HepG2 (cell line): ENCODE measurements at regions not wholly inside any gene's neighbourhood (a gene's known extent, or its start where the extent isn't known, plus 50 kb on each side); places are given as distances from the start of the nearest gene placed in this dataset.

Experiments
- ATAC-seq: fragments of 200-7000 bp; cut with Tn5 transposase; 3 replicates; pipeline ENCODE4 v1.9.1; 2020; ENCODE audit warnings: mild to moderate bottlenecking, moderate library complexity
- BruUV-seq: library from RNA; stranded (reverse); fragments of 400-500 nt; replicated peaks from 2 replicates; lab custom pipeline; 2021; lab: Mats Ljungman, UMichigan
- CTCF ChIA-PET: fragments of 300-600 bp; formaldehyde crosslinking; extraction: SDS; loops from one replicate; lab custom pipeline; 2021; ENCODE audit warnings: low total read pairs, inconsistent platforms, low intra/inter-chr PET ratio; lab: Yijun Ruan, JAX
- POLR2A ChIA-PET: fragments of 350-600 bp; sonication (Branson Sonifier 250); formaldehyde crosslinking; loops from one replicate; lab custom pipeline; 2020; ENCODE audit warnings: antibody characterized with exemption, inconsistent platforms; lab: Yijun Ruan, JAX
- DNase-seq: peaks from one replicate; pipeline ENCODE4 v3.0.0-alpha.2; 2015; ENCODE audit warnings: low spot score
- FAIRE-seq: peaks from 3 replicates; lab custom pipeline; 2011; peaks lifted over from hg19 to GRCh38; lab: Jason Lieb, UNC
- H2AFZ ChIP-seq: one replicate; pipeline ENCODE4 v1.6.1; 2011; ENCODE audit warnings: low read length, inconsistent platforms
- H3K27ac ChIP-seq: fragments of 300-600 bp; 3 replicates; pipeline ENCODE4 v1.8.0; 2011; ENCODE audit warnings: mixed run types, mild to moderate bottlenecking, mixed read lengths, low read length, inconsistent platforms; ENCODE audit not compliant: insufficient read depth; ENCODE audit errors: extremely low read length
- H3K27me3 ChIP-seq, 2 experiments: fragments of 200-600 bp in 1 of 2; 2 replicates in 1 of 2; 3 replicates in 1 of 2; pipeline versions ENCODE4 v1.6.0 to v1.8.0; 2011; ENCODE audit warnings: low read length in 2 of 2, mild to moderate bottlenecking in 2 of 2, moderate library complexity in 2 of 2, inconsistent platforms in 1 of 2; ENCODE audit not compliant: insufficient read depth in 2 of 2, control insufficient read depth in 1 of 2
- H3K36me3 ChIP-seq, 2 experiments: fragments of 200-600 bp in 1 of 2; replicated peaks in 1 of 2; 2 replicates in 1 of 2; 3 replicates in 1 of 2; pipeline versions ENCODE4 v1.5.1 to v1.8.0; 2011; ENCODE audit warnings: low read length in 2 of 2, inconsistent platforms in 1 of 2; ENCODE audit not compliant: insufficient read depth in 2 of 2, control insufficient read depth in 1 of 2
- H3K4me1 ChIP-seq: 2 replicates; pipeline ENCODE4 v1.5.1; 2012; ENCODE audit warnings: low read length, inconsistent platforms; ENCODE audit not compliant: insufficient read depth
- H3K4me2 ChIP-seq: 2 replicates; pipeline ENCODE4 v1.6.0; 2011; ENCODE audit warnings: low read depth, low read length, inconsistent platforms
- H3K4me3 ChIP-seq, 3 experiments: fragments of 200-600 bp in 1 of 3; sonication (generic), shearing (Covaris generic) in 1 of 3; replicated peaks in 1 of 3; 2 replicates each; pipeline ENCODE4 v1.5.1; 2011 to 2016; ENCODE audit warnings: low read length in 3 of 3, inconsistent platforms in 2 of 3, low read depth in 2 of 3, mild to moderate bottlenecking in 2 of 3, control low read depth in 1 of 3, mixed read lengths in 1 of 3; ENCODE audit not compliant: insufficient read depth in 1 of 3
- H3K79me2 ChIP-seq: one replicate; pipeline ENCODE4 v1.6.1; 2011; ENCODE audit warnings: low read length, inconsistent platforms; ENCODE audit not compliant: insufficient read depth
- H3K9ac ChIP-seq: 2 replicates; pipeline ENCODE4 v1.6.0; 2011; ENCODE audit warnings: mild to moderate bottlenecking, low read depth, low read length, inconsistent platforms; ENCODE audit not compliant: insufficient read depth
- H3K9me3 ChIP-seq: 2 replicates; pipeline ENCODE4 v1.5.1; 2012; ENCODE audit warnings: mild to moderate bottlenecking, low read length
- H4K20me1 ChIP-seq: 2 replicates; pipeline ENCODE4 v1.6.0; 2011; ENCODE audit warnings: inconsistent platforms, mild to moderate bottlenecking, low read length, moderate library complexity; ENCODE audit not compliant: insufficient read depth
- CREM ChIP-seq, 2 experiments: sonication (generic) in 1 of 2; formaldehyde crosslinking in 1 of 2; IDR thresholded peaks; 2 replicates each; pipeline versions ENCODE4 v1.4.0 to v1.6.1; 2016 to 2020; ENCODE audit warnings: antibody characterized with exemption in 1 of 2, mild to moderate bottlenecking in 1 of 2, missing genetic modification reagents in 1 of 2
- MAFF ChIP-seq: IDR thresholded peaks from 2 replicates; pipeline ENCODE4 v1.6.1; 2011; ENCODE audit warnings: low read depth, low read length, improper control_type of control experiment
- MBD4 ChIP-seq: IDR thresholded peaks from 2 replicates; pipeline ENCODE4 v1.6.1; 2012; ENCODE audit warnings: low read length, inconsistent platforms, borderline replicate concordance
- MED1 ChIP-seq: sonication (generic); formaldehyde crosslinking; IDR thresholded peaks from 2 replicates; pipeline ENCODE4 v1.4.0; 2020; ENCODE audit warnings: missing genetic modification reagents
- MED13 ChIP-seq: sonication (generic); formaldehyde crosslinking; IDR thresholded peaks from 2 replicates; pipeline ENCODE4 v1.5.0; 2020; ENCODE audit warnings: missing genetic modification reagents
- MEF2D ChIP-seq: sonication (generic); formaldehyde crosslinking; IDR thresholded peaks from 2 replicates; pipeline ENCODE4 v1.5.1; 2020; ENCODE audit warnings: mild to moderate bottlenecking, missing genetic modification reagents
- RNF219 ChIP-seq: sonication (generic); formaldehyde crosslinking; IDR thresholded peaks from 2 replicates; pipeline ENCODE4 v1.5.0; 2020; ENCODE audit warnings: mild to moderate bottlenecking, missing genetic modification reagents
- SMAD9 ChIP-seq: sonication (generic); formaldehyde crosslinking; IDR thresholded peaks from 2 replicates; pipeline ENCODE4 v1.5.1; 2020; ENCODE audit warnings: mild to moderate bottlenecking, missing genetic modification reagents
- ZNF263 ChIP-seq: sonication (generic); formaldehyde crosslinking; IDR thresholded peaks from 2 replicates; pipeline ENCODE4 v1.4.0; 2020; ENCODE audit warnings: missing genetic modification reagents
- ZNF362 ChIP-seq: sonication (generic); formaldehyde crosslinking; IDR thresholded peaks from 2 replicates; pipeline ENCODE4 v1.4.0; 2020; ENCODE audit warnings: missing genetic modification reagents, mild to moderate bottlenecking, borderline replicate concordance
- ZNF430 ChIP-seq: sonication (generic); formaldehyde crosslinking; IDR thresholded peaks from 2 replicates; pipeline ENCODE4 v1.9.0; 2021; ENCODE audit warnings: mild to moderate bottlenecking, missing genetic modification reagents
- ZNF468 ChIP-seq: sonication (generic); formaldehyde crosslinking; IDR thresholded peaks from 2 replicates; pipeline ENCODE4 v1.8.0; 2022; ENCODE audit warnings: mild to moderate bottlenecking, moderate library complexity, missing genetic modification reagents
- ZNF724P ChIP-seq: sonication (generic); formaldehyde crosslinking; IDR thresholded peaks from 2 replicates; pipeline ENCODE4 v1.8.0; 2022; ENCODE audit warnings: missing genetic modification reagents, borderline replicate concordance
- WGBS: methylation state at CpG from one replicate; pipeline ENCODE4 v1.1.6; 2017; ENCODE audit warnings: low lambda C conversion rate; 5-methylcytosine and 5-hydroxymethylcytosine counted together
- in situ Hi-C: cut with HindIII; loops from 2 replicates; pipeline ENCODE4 v1.10.0; 2017; ENCODE audit warnings: low pct_unique_long_range_greater_than_20kb; ENCODE audit not compliant: extremely low pct_ligation_motif_present
- intact Hi-C: fragments of 100-400 bp; cut with micrococcal nuclease; formaldehyde crosslinking; loops from one replicate; pipeline ENCODE4 v1.10.0; 2022; ENCODE audit not compliant: unreplicated experiment
- TF ChIP-seq, protein P1 (sequence below): sonication (generic); formaldehyde crosslinking; IDR thresholded peaks from 2 replicates; pipeline ENCODE4 v1.8.0; 2023; ENCODE audit warnings: mild to moderate bottlenecking, missing genetic modification reagents
- TF ChIP-seq, protein P2 (sequence below): sonication (generic); formaldehyde crosslinking; IDR thresholded peaks from 2 replicates; pipeline ENCODE4 v1.5.0; 2020; ENCODE audit warnings: missing genetic modification reagents

DNA sequence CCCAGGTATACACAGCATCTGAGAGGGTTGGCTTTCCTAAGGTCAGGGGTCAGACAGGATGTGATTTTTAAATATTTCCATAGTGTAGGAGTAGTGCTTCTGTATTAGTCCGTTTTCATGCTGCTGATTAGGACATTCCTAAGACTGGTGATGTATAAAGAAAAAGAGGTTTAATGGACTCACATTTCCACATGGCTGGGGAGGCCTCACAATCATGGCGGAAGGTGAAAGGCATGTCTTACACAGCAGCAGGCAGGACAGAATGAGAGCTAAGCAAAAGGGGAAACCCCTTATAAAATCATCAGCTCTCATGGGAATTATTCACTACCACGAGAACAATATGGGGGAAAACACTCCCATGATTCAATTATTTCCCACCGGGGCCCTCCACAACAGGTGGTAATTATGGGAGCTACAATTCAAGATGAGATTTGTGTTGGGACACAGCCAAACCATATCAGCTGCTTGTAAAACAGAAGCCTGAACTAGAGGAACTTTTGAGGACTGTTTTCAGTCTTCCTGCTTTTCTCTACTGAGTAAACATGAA, 91.0 kb upstream of the MEI4 start:
- no peak for TF ChIP-seq MEF2D
- no peak for TF ChIP-seq MAFF
- TF ChIP-seq MED1: no peak
- no peak for TF ChIP-seq ZNF468 (CRISPR knock-in tag)
- TF ChIP-seq ZNF263 (CRISPR knock-in tag): no peak
- no peak for TF ChIP-seq ZNF724P (CRISPR knock-in tag)
- Histone ChIP-seq H3K9ac (no peak overlapping the region), H3K27ac (no peak overlapping the region), H3K36me3 (no peaks in the 10 kb centered on the region), H3K4me2 (no peak overlapping the region), H3K27me3 (no peaks in the 10 kb centered on the region; a peak in 1 of 5 replicates), H2AFZ (no peak overlapping the region), H3K79me2 (no peaks in the 10 kb centered on the region), H4K20me1 (no peaks in the 10 kb centered on the region), H3K4me3 (no peak overlapping the region), H3K9me3 (no peaks in the 10 kb centered on the region), H3K4me1 (no peaks in the 10 kb centered on the region)
- in situ Hi-C loops: no loop called here
- FAIRE-seq: no peak
- WGBS: 25% methylated on average over 4 of the region's 4 CpGs
- no TSS peak for BruUV-seq
- POLR2A ChIA-PET: no interaction called here
- DNase-seq: no peak
- no peak for ATAC-seq
- CTCF ChIA-PET: no interaction called here
- intact Hi-C loops: no loop called here

GRCh38 chr6:77565370-77565769, 87.5 kb upstream of the MEI4 start:
- no peak overlapping the region for H2AFZ ChIP-seq
- intact Hi-C loops: no loop called here
- H3K9me3 ChIP-seq: no peaks in the 10 kb centered on the region
- FAIRE-seq (no peak), ATAC-seq (no peak), DNase-seq (no peak)
- in situ Hi-C loops: no loop called here
- ChIA-PET POLR2A (no interaction called here), CTCF (no interaction called here)
- no peaks in the 10 kb centered on the region for H3K4me1 ChIP-seq
- no peaks in the 10 kb centered on the region; a peak in 1 of 5 replicates for H3K27me3 ChIP-seq
- no peak overlapping the region for H3K4me3 ChIP-seq
- no peaks in the 10 kb centered on the region for H3K36me3 ChIP-seq
- no peak overlapping the region for H3K9ac ChIP-seq
- no peaks in the 10 kb centered on the region for H4K20me1 ChIP-seq
- H3K4me2 ChIP-seq: no peak overlapping the region
- no TSS peak for BruUV-seq
- no peak overlapping the region for H3K27ac ChIP-seq
- H3K79me2 ChIP-seq: no peaks in the 10 kb centered on the region
- no peak for TF ChIP-seq MBD4
- TF ChIP-seq MED13: no peak
- no peak for TF ChIP-seq ZNF362 (CRISPR knock-in tag)
- TF ChIP-seq RNF219 (CRISPR knock-in tag): no peak
- no peak for TF ChIP-seq SMAD9 (CRISPR knock-in tag)
- TF ChIP-seq, protein P1, sequence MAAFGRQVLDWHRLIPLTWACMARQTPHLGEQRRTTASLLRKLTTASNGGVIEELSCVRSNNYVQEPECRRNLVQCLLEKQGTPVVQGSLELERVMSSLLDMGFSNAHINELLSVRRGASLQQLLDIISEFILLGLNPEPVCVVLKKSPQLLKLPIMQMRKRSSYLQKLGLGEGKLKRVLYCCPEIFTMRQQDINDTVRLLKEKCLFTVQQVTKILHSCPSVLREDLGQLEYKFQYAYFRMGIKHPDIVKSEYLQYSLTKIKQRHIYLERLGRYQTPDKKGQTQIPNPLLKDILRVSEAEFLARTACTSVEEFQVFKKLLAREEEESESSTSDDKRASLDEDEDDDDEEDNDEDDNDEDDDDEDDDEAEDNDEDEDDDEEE (CRISPR knock-in tag): no peak
- TF ChIP-seq, protein P2, sequence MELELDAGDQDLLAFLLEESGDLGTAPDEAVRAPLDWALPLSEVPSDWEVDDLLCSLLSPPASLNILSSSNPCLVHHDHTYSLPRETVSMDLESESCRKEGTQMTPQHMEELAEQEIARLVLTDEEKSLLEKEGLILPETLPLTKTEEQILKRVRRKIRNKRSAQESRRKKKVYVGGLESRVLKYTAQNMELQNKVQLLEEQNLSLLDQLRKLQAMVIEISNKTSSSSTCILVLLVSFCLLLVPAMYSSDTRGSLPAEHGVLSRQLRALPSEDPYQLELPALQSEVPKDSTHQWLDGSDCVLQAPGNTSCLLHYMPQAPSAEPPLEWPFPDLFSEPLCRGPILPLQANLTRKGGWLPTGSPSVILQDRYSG (CRISPR knock-in tag): no peak
- TF ChIP-seq CREM (IDR thresholded peaks at IDR 0.05): no peak
- TF ChIP-seq CREM (CRISPR knock-in tag; IDR thresholded peaks at IDR 0.05): no peak
- no peak for TF ChIP-seq ZNF430 (CRISPR knock-in tag)
